NB4 (cell line): ENCODE measurements at regions not wholly inside any gene's neighbourhood (a gene's known extent, or its start where the extent isn't known, plus 50 kb on each side); places are given as distances from the start of the nearest gene placed in this dataset.
A peak's percentile ranks its signal among the peaks of the same experiment; 100 is the strongest.

ENCODE experiments used
- DNase-seq: peaks from one replicate; pipeline ENCODE4 v3.0.0; 2010; ENCODE audit warnings: low read depth
- H3K4me3 ChIP-seq: one replicate; pipeline ENCODE4 v1.5.1; 2011; ENCODE audit warnings: mild to moderate bottlenecking, low read depth, low read length, moderate library complexity
- CTCF ChIP-seq: IDR thresholded peaks from one replicate; pipeline ENCODE4 v1.5.1; 2012; ENCODE audit warnings: low read depth, low read length
- MAX ChIP-seq: IDR thresholded peaks from 2 replicates; pipeline ENCODE4 v1.6.1; 2011; ENCODE audit warnings: low read depth, low read length
- MYC ChIP-seq: IDR thresholded peaks from 2 replicates; pipeline ENCODE4 v1.6.1; 2011; ENCODE audit warnings: low read depth, low read length
- POLR2A ChIP-seq: IDR thresholded peaks from 2 replicates; pipeline ENCODE4 v1.6.1; 2011; ENCODE audit warnings: mild to moderate bottlenecking; ENCODE audit not compliant: insufficient read length; ENCODE audit errors: extremely low read depth

DNA sequence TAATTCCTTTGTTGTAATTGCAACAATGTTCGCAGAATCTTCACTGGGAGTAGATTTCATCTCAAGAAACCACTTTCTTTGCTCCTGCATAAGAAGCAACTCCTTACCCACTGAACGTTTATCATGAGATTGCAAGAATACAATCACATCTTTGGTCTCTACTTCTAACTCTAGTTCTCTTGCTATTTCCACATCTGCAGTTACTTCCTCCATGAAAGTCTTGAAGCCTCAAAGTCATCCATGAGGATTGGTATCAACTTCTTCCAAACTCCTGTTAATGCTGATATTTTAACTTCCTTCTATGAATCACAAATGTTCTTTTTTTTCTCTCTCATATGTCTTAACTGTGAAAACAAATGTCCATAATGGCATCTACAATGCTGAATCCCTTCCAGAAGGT, 118.6 kb upstream of the RAB4A start:
- no peak for DNase-seq
- no peak for TF ChIP-seq MAX
- TF ChIP-seq POLR2A: no peak
- TF ChIP-seq CTCF: no peak
- no peak for TF ChIP-seq MYC

DNA sequence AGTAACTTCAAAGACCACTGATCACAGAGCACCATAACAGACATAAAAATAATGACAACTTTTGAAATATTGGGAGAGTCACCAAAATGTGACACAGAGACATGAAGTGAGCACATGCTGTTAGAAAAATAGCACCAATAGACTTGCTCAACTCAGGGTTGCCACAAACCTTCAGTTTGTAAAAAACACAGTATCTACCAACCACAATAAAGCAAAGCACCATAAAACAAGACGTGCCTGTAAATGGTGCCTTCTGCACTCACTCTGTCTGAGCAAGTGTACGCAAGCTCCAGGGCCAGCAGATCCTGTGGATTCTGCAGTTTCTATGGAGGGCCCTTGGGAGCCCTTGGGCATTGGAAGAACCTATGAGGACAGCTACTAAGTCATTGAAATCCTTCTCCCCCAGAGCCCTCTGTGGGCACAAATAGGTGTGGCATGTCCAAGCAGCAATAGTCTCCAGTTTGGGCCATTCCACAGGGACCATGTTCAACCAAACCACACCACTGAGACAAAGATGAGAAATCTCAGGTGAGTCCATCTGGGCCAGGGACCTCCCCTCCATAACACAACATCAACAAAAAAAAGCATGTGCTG, 116.9 kb upstream of the RAB4A start:
- no peak overlapping the region for H3K4me3 ChIP-seq

More for the DNA sequence above, 118.6 kb upstream of the RAB4A start:
- no peak overlapping the region for H3K4me3 ChIP-seq

GRCh38 chr1:229154811-229155210, 116.1 kb upstream of the RAB4A start:
- no peak overlapping the region for H3K4me3 ChIP-seq
- TF ChIP-seq MAX: no peak
- TF ChIP-seq MYC: no peak
- TF ChIP-seq POLR2A: no peak
- no peak for DNase-seq

More for the DNA sequence above, 116.9 kb upstream of the RAB4A start:
- DNase-seq: no peak
- TF ChIP-seq MAX: no peak
- TF ChIP-seq POLR2A: no peak

GRCh38 chr1:229155472-229155871, 115.4 kb upstream of the RAB4A start:
- peak overlapping the region; percentile 8 for H3K4me3 ChIP-seq

DNA sequence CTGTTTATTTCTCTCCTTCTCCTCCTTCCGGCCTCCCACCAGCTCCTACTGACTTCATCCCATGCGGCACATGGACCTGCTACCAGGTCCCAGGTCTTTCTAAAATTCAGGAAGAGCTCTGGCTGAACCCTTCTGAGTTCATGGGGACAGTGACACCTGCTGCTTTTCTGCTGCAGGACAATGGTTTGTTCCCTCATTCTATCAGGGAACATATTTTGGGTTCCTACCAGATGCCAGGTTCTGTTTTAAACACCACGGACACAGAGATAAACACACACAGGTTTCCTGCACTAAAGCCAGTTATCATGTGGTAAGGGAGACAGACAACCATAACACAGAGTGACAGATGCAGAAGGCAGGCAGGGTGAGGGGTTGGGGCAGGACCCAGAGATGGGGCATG, 114.0 kb upstream of the RAB4A start:
- H3K4me3 ChIP-seq: no peak overlapping the region
- TF ChIP-seq MYC (no peak), CTCF (peak; percentile 44)
- peak; percentile 49 for DNase-seq

More at GRCh38 chr1:229155472-229155871, 115.4 kb upstream of the RAB4A start:
- no peak for TF ChIP-seq MAX
- peak; percentile 91 for DNase-seq

DNA sequence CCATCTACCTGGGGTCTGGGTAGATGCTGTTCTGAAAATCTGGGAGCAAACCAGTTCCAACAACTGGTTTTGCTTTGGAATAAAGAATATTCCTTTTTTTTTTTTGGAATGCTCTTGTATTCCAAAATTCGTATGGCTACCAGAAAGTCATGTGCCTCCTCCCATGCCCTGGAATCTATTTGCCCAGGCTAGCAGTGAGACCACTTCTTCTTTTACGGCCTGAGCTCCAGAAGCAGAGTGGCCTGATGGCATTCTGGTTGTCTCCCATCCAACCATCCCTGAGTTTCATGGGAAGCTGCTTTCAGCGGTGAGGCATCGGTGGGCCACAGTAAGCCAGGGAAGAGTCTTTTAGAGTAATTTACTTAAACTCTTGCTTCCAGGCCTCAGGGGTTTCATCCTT, 113.4 kb upstream of the RAB4A start:
- DNase-seq: no peak
- TF ChIP-seq CTCF: no peak
- no peak for TF ChIP-seq MAX
- no peak for TF ChIP-seq POLR2A
- TF ChIP-seq MYC: no peak
- H3K4me3 ChIP-seq: no peak overlapping the region

DNA sequence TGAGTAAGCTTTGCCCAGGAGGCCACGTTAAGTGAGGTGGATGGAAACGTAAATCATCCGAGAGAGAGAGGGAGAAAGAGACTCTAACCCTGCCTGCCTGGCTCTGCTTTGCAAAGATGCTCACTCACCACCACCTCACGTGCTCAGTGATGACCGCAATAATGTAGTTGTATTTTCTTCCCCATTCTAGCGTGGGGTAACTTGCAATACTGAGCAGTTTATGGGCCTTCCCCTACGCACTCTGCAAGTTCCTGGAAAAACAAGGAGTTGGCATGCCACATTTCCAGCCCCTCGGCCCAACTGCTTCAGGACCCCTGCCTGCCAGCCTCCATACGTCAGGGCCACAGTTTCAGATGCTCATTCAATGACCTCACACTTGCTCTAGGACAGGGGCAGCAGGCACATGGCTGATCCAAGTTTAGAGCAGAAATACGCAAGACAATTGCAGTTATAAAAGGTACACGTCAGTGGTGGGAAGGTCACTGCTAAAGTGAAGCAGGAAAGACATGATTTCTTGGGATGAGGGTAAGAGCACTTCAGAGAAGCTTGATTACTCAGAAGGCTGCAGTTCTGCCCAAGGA, 112.5 kb upstream of the RAB4A start:
- no peak overlapping the region for H3K4me3 ChIP-seq
- TF ChIP-seq POLR2A: no peak
- TF ChIP-seq CTCF: no peak
- TF ChIP-seq MYC: peak; percentile 84; the same call in 1 of the 2 replicates
- peak; percentile 85 for TF ChIP-seq MAX
- DNase-seq: peak; percentile 65
